ENCODE measurements at regions not wholly inside any gene's neighbourhood (a gene's known extent, or its start where the extent isn't known, plus 50 kb on each side); places are given as distances from the start of the nearest gene placed in this dataset.

DNA sequence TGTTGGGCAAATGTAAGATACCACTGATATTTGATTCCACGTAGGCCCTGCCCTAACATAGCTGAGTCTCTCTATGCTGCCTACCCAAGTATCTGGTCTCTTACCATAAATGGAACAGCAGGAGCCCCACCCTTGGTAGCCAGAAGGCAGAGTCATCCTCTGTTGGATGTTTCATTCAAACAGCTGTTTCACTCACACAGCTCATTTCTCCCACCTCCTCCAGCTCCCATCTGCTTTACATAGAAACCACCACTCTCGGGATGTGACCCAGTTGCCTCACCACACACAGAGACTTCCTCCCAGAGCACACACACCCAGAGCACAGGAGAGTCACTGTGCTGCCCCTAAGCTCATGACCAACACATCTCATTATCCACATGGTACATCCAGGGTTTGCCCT lies 165.3 kb downstream of the TMEM167A start:
- TF ChIP-seq, protein P1, sequence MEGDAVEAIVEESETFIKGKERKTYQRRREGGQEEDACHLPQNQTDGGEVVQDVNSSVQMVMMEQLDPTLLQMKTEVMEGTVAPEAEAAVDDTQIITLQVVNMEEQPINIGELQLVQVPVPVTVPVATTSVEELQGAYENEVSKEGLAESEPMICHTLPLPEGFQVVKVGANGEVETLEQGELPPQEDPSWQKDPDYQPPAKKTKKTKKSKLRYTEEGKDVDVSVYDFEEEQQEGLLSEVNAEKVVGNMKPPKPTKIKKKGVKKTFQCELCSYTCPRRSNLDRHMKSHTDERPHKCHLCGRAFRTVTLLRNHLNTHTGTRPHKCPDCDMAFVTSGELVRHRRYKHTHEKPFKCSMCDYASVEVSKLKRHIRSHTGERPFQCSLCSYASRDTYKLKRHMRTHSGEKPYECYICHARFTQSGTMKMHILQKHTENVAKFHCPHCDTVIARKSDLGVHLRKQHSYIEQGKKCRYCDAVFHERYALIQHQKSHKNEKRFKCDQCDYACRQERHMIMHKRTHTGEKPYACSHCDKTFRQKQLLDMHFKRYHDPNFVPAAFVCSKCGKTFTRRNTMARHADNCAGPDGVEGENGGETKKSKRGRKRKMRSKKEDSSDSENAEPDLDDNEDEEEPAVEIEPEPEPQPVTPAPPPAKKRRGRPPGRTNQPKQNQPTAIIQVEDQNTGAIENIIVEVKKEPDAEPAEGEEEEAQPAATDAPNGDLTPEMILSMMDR (IDR thresholded peaks at IDR 0.05; ENCODE audit: low read depth, low read length, missing input control) = no peak
- no peak for TF ChIP-seq TAF1 (conservative IDR thresholded peaks at IDR 0.05)
- TF ChIP-seq RAD21 (IDR thresholded peaks at IDR 0.05) = no peak
- TF ChIP-seq NR2F2 (IDR thresholded peaks at IDR 0.05) = no peak
